ENCODE measurements at regions not wholly inside any gene's neighbourhood (a gene's known extent, or its start where the extent isn't known, plus 50 kb on each side); places are given as distances from the start of the nearest gene placed in this dataset.

GRCh38 chr5:136538534-136538933 is 173.2 kb upstream of the TRPC7 start:
- DNase-seq (ENCODE audit: low read depth), result no peak

- no peak for DNase-seq (ENCODE audit: low read depth)
Measured at GRCh38 chr5:136529081-136529480, 163.7 kb upstream of the TRPC7 start.

DNA sequence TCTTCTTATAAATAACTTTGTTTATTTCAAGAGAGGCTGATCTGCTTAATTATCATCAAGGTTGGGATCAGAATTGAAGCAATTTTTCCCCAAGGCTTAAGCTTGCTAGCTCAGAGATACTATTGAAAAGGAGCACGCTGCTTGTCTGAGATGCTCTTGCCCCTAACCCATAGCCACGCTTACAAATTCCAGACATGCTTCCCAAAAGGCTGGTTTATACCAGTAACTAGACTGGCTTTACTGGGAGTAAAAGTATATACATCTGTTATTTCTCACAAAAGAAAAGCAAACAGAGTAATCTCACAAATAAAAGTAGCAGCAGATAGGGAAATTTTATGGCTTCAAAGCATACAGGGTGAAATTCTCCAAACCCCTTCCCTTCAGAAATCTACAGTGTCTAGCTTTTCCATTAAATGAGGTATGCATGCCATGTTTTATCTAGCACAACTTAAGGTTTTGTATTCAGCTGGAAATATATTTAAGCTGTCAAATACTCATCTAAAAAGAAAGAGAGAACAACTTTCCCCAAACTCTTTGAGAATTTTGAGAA is 163.2 kb upstream of the TRPC7 start:
- DNase-seq (ENCODE audit: low read depth), result no peak

GRCh38 chr5:136527311-136527710 is 162.0 kb upstream of the TRPC7 start:
- DNase-seq (ENCODE audit: low read depth), result no peak

DNA sequence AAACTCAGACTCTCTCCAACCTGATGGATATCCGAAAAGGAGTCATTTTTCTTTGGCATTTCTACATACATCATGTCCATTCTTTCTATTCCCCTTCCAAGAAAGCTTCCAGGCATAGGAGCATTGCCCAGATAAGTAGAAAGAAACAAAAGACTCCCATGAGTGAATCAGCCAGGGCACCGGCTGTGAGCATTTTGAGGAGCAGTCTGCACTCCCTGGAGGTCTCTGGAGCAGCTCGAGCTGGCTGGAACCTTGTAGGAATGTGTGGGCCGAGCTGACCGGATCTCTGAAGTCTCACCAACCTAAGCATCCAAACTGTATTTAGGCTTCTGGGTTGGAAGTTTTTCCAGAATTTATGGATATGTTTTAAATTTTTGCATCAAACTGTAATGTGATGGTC is 161.4 kb upstream of the TRPC7 start:
- no peak for DNase-seq (ENCODE audit: low read depth)

- no peak for DNase-seq (ENCODE audit: low read depth)
Measured at GRCh38 chr5:136526021-136526420, 160.7 kb upstream of the TRPC7 start.

DNA sequence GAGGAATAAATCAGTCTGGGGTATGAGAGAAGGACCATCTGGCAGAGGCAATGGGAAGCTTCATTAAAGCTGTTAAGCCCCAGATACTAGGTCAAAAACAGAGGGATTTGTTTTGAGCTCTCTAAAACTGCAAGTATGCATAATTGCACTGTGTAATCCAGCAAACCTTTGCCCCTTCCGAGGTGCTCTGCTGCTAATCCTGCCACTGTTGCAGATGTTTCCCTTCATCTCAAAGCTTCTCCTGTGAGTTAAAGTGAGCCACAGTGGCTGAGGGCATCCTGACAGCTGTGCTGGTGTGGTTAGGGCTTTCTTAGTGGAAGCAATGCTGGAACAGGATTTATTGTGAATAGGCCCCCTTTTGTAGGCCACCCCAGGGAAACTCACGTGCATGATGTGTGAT is 160.3 kb upstream of the TRPC7 start:
- no peak for DNase-seq (ENCODE audit: low read depth)

- no peak for DNase-seq (ENCODE audit: low read depth)
Measured at GRCh38 chr5:136522217-136522956, 157.0 kb upstream of the TRPC7 start.

DNA sequence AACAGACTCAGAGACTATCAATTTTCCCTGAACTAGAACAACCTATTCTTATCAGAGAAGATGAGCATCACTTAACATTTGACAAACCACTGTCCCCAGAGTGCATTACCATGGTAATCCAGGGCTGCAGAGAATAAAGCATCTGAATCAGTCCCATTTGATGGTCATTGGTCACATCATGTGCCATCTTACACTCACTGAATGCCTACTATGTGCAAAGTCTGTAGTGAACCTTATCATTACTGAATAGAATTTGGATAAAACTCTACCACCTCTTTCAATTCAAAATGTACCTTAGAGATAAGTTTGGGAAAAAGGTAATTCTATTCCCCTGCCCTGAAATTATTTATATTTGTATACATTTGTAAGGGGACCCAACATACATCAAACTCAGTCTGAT is 156.4 kb upstream of the TRPC7 start:
- no peak for DNase-seq (ENCODE audit: low read depth)

GRCh38 chr5:136518814-136519213 is 153.5 kb upstream of the TRPC7 start:
- DNase-seq (ENCODE audit: low read depth), result no peak

- no peak for DNase-seq (ENCODE audit: low read depth)
Measured at GRCh38 chr5:136518174-136518573, 152.8 kb upstream of the TRPC7 start.

GRCh38 chr5:136517755-136518154 is 152.4 kb upstream of the TRPC7 start:
- DNase-seq (ENCODE audit: low read depth), result no peak

DNA sequence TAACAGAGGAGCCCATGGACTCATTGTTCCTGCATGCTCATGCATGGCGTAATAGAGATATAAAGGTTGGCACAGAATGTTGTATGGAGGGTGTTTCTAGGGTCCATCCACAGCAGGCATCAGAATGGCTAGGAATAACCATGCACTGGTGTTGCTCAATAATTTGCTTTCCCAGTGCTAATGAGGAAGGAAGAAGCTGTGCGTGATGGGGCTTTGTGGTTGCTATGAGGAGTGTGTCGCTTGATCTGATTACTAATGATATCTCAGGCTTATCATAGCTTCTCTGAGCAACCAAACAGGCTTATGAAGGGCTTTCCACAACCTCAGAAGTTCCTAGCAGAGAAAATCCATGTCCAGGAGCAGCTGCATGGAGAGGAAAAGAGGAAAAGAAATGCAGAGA is 151.3 kb upstream of the TRPC7 start:
- no peak for DNase-seq (ENCODE audit: low read depth)

GRCh38 chr5:136513430-136513829 is 148.1 kb upstream of the TRPC7 start:
- DNase-seq (ENCODE audit: low read depth), result no peak

GRCh38 chr5:136511046-136511445 is 145.7 kb upstream of the TRPC7 start:
- DNase-seq (ENCODE audit: low read depth), result no peak

DNA sequence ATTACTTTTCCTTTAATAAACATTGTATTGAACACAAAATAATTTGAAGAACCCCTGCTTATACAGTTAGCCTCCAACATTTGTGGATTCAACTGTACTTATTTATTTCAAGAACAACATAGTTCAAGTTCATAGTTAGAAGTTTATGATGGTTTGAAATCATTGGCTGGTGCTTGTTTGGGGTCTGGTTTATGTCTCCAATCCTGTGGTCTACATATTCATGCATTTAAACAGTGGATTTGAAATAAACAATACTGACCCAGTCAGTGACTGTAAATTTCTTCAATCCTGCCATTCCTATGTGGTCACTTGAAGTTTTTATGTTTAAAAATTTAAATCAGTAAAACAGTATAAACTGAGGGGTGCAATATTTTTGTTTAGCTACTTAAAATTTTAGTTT is 145.1 kb upstream of the TRPC7 start:
- no peak for DNase-seq (ENCODE audit: low read depth)

- DNase-seq (ENCODE audit: low read depth), result no peak
Measured at GRCh38 chr5:136506131-136506530, 140.8 kb upstream of the TRPC7 start.

GRCh38 chr5:136501133-136501532 is 135.8 kb upstream of the TRPC7 start:
- no peak for DNase-seq (ENCODE audit: low read depth)

DNA sequence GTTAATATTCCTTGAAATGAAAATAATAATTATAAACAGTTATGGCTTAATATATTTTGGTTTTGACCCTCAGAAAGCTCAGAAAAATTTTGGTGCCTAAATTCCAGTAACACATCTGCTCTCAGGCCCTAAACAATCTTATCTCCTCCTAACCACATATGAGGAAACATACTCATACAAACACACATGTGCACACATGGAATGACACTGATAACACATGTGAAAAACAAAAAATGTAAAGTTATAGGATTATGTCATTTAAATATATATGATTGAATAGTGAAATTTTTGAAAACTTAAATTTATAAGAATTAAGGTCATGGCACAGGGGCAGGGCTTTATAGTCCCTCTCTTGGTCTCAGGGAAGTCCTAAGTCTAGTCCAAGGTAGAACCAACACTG is 127.2 kb upstream of the TRPC7 start:
- no peak for DNase-seq (ENCODE audit: low read depth)

- no peak for DNase-seq (ENCODE audit: low read depth)
Measured at GRCh38 chr5:136491806-136492205, 126.5 kb upstream of the TRPC7 start.

GRCh38 chr5:136484808-136485325 is 119.5 kb upstream of the TRPC7 start:
- no peak for DNase-seq (ENCODE audit: low read depth)

GRCh38 chr5:136482206-136482605 is 116.9 kb upstream of the TRPC7 start:
- no peak for DNase-seq (ENCODE audit: low read depth)

DNA sequence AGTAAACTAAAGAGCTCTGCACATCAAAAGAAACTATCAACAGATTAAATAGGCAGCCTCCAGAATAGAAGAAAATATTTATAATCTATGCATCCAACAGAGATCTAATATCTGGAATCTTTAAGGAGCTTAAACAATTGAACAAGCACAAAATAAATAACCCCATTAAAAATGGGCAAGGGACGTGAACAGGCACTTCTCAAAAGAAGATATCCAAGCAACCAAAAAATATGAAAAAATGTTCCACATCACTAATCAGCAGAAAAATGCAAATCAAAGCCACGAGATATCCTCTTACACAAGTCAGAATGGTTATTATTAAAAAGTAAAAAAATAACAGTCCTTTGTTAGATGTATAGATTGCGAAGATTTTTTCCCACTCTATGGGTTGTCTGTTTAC is 109.1 kb upstream of the TRPC7 start:
- no peak for DNase-seq (ENCODE audit: low read depth)

DNA sequence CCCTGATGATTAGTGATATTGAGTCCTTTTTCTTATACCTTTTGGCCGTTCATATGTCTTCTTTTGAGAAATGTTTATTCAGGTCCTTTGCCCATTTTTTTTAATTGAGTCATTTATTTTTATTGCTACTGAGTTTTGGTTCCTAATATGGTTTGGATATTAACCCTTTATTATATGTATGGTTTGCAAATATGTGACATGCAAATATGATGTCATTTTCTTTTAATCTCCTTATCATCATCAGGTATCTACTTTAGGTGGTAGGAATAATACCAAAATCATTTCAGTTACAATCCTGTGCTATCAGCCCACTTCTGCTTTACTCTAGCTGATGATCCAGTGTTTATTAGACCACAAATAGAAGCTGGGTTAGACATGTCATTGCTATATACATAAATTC is 102.3 kb upstream of the TRPC7 start:
- no peak for DNase-seq (ENCODE audit: low read depth)
